H1 (cell line): ENCODE measurements at regions not wholly inside any gene's neighbourhood (a gene's known extent, or its start where the extent isn't known, plus 50 kb on each side); places are given as distances from the start of the nearest gene placed in this dataset.

Source experiments
- CTCF ChIA-PET: fragments of 300-600 bp; sonication (Branson Sonifier 250); formaldehyde crosslinking; loops from one replicate; lab custom pipeline; 2021; ENCODE audit not compliant: partially characterized antibody; lab: Charles Lee
- POLR2A ChIA-PET: fragments of 300-600 bp; sonication (Branson Sonifier 250); formaldehyde crosslinking; loops from one replicate; lab custom pipeline; 2021; ENCODE audit warnings: inconsistent platforms; ENCODE audit not compliant: partially characterized antibody; lab: Charles Lee
- DNase-seq, 2 experiments: peaks; one replicate each; pipeline versions ENCODE4 v3.0.0 to v3.0.0-alpha.2; 2010 to 2022; ENCODE audit warnings: low spot score in 2 of 2, low read depth in 1 of 2, mixed read lengths in 1 of 2
- FAIRE-seq: peaks from 2 replicates; lab custom pipeline; 2011; peaks lifted over from hg19 to GRCh38; lab: Jason Lieb, UNC
- H2AFZ ChIP-seq: 2 replicates; pipeline ENCODE4 v1.8.1; 2012; ENCODE audit warnings: low read length, inconsistent platforms
- H2AK5ac ChIP-seq: 2 replicates; pipeline ENCODE4 v1.6.1; 2013; ENCODE audit warnings: low read depth, low read length
- H2BK120ac ChIP-seq: replicated peaks from 2 replicates; pipeline ENCODE3; 2013; ENCODE audit warnings: low read depth, low read length, inconsistent platforms
- H2BK12ac ChIP-seq: 2 replicates; pipeline ENCODE4 v1.6.1; 2013; ENCODE audit warnings: low read depth, low read length
- H2BK15ac ChIP-seq: 2 replicates; pipeline ENCODE4 v1.6.1; 2013; ENCODE audit warnings: low read length
- H2BK20ac ChIP-seq: 2 replicates; pipeline ENCODE4 v1.6.1; 2013; ENCODE audit warnings: low read length
- H2BK5ac ChIP-seq: 2 replicates; pipeline ENCODE4 v1.6.1; 2013; ENCODE audit warnings: low read depth, low read length
- H3K14ac ChIP-seq: 2 replicates; pipeline ENCODE4 v1.6.1; 2013; ENCODE audit warnings: inconsistent platforms; ENCODE audit not compliant: insufficient read length
- H3K18ac ChIP-seq: 2 replicates; pipeline ENCODE4 v1.6.1; 2013; ENCODE audit warnings: low read length; ENCODE audit errors: extremely low read depth
- H3K23ac ChIP-seq: 2 replicates; pipeline ENCODE4 v1.6.1; 2013; ENCODE audit warnings: inconsistent platforms; ENCODE audit not compliant: insufficient read length
- H3K23me2 ChIP-seq: 2 replicates; pipeline ENCODE4 v1.6.1; 2013; ENCODE audit warnings: low read depth, low read length
- H3K27ac ChIP-seq: 2 replicates; pipeline ENCODE4 v1.6.1; 2011; ENCODE audit warnings: low read depth, low read length, inconsistent platforms
- H3K27me3 ChIP-seq, 4 experiments: replicated peaks in 1 of 4; 1 replicate in 1 of 4; 2 replicates in 3 of 4; pipeline versions ENCODE4 v1.6.1 to v1.8.1; 2011 to 2013; ENCODE audit warnings: low read length in 3 of 4, mild to moderate bottlenecking in 3 of 4, inconsistent platforms in 2 of 4, mixed read lengths in 2 of 4, moderate library complexity in 1 of 4; ENCODE audit not compliant: control insufficient read depth in 3 of 4, insufficient read depth in 3 of 4; ENCODE audit errors: extremely low read depth in 1 of 4
- H3K36me3 ChIP-seq, 4 experiments: 2 replicates each; pipeline versions ENCODE4 v1.6.1 to v1.8.1; 2011 to 2013; ENCODE audit warnings: mild to moderate bottlenecking in 4 of 4, low read length in 3 of 4, moderate library complexity in 2 of 4, control low read depth in 1 of 4, inconsistent platforms in 1 of 4; ENCODE audit not compliant: insufficient read depth in 4 of 4, control insufficient read depth in 2 of 4
- H3K4ac ChIP-seq: replicated peaks from 2 replicates; pipeline ENCODE3; 2013; ENCODE audit warnings: low read length, low read depth, mixed read lengths, inconsistent platforms; ENCODE audit not compliant: insufficient read length
- H3K4me1 ChIP-seq, 4 experiments: replicated peaks in 1 of 4; 1 replicate in 1 of 4; 2 replicates in 3 of 4; pipeline versions ENCODE4 v1.6.1 to v1.8.1; 2011 to 2013; ENCODE audit warnings: low read length in 3 of 4, inconsistent platforms in 2 of 4, mixed read lengths in 1 of 4; ENCODE audit not compliant: insufficient read depth in 4 of 4, control insufficient read depth in 3 of 4
- H3K4me2 ChIP-seq, 2 experiments: 2 replicates each; pipeline versions ENCODE4 v1.6.1 to v1.8.1; 2011 to 2013; ENCODE audit warnings: low read depth in 2 of 2, low read length in 2 of 2, control low read depth in 1 of 2, inconsistent platforms in 1 of 2, mild to moderate bottlenecking in 1 of 2; ENCODE audit not compliant: insufficient read depth in 1 of 2
- H3K4me3 ChIP-seq, 4 experiments: fragments of 200-600, 300-600 bp in 1 of 4; sonication (generic), shearing (Covaris generic), sonication (Bioruptor Twin) in 1 of 4; 2 replicates each; pipeline versions ENCODE4 v1.5.1 to v1.8.1; 2011 to 2016; ENCODE audit warnings: low read length in 4 of 4, low read depth in 3 of 4, control low read depth in 2 of 4, inconsistent platforms in 2 of 4, mild to moderate bottlenecking in 2 of 4, mixed read lengths in 1 of 4, moderate library complexity in 1 of 4; ENCODE audit not compliant: insufficient read depth in 2 of 4; ENCODE audit errors: extremely low read depth in 1 of 4
- H3K56ac ChIP-seq: replicated peaks from 2 replicates; pipeline ENCODE3; 2013; ENCODE audit warnings: low read depth, mild to moderate bottlenecking, mixed read lengths, low read length, inconsistent platforms; ENCODE audit not compliant: insufficient read length
- H3K79me1 ChIP-seq: 2 replicates; pipeline ENCODE4 v1.6.1; 2013; ENCODE audit warnings: low read depth, low read length, control low read depth
- H3K79me2 ChIP-seq, 2 experiments: 2 replicates each; pipeline versions ENCODE4 v1.6.1 to v1.8.1; 2012 to 2013; ENCODE audit warnings: low read length in 2 of 2, mild to moderate bottlenecking in 2 of 2, inconsistent platforms in 1 of 2; ENCODE audit not compliant: insufficient read depth in 2 of 2, control insufficient read depth in 1 of 2
- H3K9ac ChIP-seq, 4 experiments: replicated peaks in 1 of 4; 1 replicate in 1 of 4; 2 replicates in 3 of 4; pipeline versions ENCODE4 v1.6.1 to v1.8.1; 2011 to 2013; ENCODE audit warnings: low read depth in 3 of 4, low read length in 3 of 4, control low read depth in 2 of 4, mild to moderate bottlenecking in 2 of 4, moderate library complexity in 2 of 4, inconsistent platforms in 1 of 4; ENCODE audit errors: extremely low read depth in 1 of 4
- H3K9me3 ChIP-seq, 2 experiments: 2 replicates each; pipeline versions ENCODE4 v1.6.1 to v1.8.1; 2012 to 2013; ENCODE audit warnings: mild to moderate bottlenecking in 2 of 2, moderate library complexity in 2 of 2, control low read depth in 1 of 2, inconsistent platforms in 1 of 2, low read depth in 1 of 2, low read length in 1 of 2, mixed read lengths in 1 of 2; ENCODE audit not compliant: insufficient read depth in 2 of 2
- H4K20me1 ChIP-seq, 2 experiments: replicated peaks in 1 of 2; 2 replicates each; pipeline versions ENCODE3 to v1.8.1; 2011 to 2013; ENCODE audit warnings: inconsistent platforms in 2 of 2, low read length in 2 of 2, mild to moderate bottlenecking in 1 of 2; ENCODE audit not compliant: insufficient read depth in 2 of 2, control insufficient read depth in 1 of 2
- H4K5ac ChIP-seq: 2 replicates; pipeline ENCODE4 v1.6.1; 2013; ENCODE audit warnings: low read length, low read depth, mixed read lengths, inconsistent platforms; ENCODE audit not compliant: insufficient read length
- H4K8ac ChIP-seq: 2 replicates; pipeline ENCODE4 v1.8.0; 2013; ENCODE audit warnings: mild to moderate bottlenecking, moderate library complexity, low read length, inconsistent platforms; ENCODE audit not compliant: insufficient read depth; ENCODE audit errors: extremely low read depth
- H4K91ac ChIP-seq: replicated peaks from 2 replicates; pipeline ENCODE3; 2013; ENCODE audit warnings: low read length, mixed read lengths, inconsistent platforms; ENCODE audit not compliant: insufficient read length
- CHD1 ChIP-seq: IDR thresholded peaks from 2 replicates; pipeline ENCODE4 v1.6.1; 2012; ENCODE audit warnings: low read depth, low read length, improper control_type of control experiment
- E2F6 ChIP-seq: IDR thresholded peaks from 2 replicates; pipeline ENCODE4 v1.6.1; 2012; ENCODE audit warnings: inconsistent platforms
- EZH2 ChIP-seq: fragments of 200-600 bp; sonication (generic); IDR thresholded peaks from 2 replicates; pipeline ENCODE4 v1.7.1; 2012; ENCODE audit warnings: low read depth, mild to moderate bottlenecking, moderate library complexity, low read length, inconsistent platforms; ENCODE audit not compliant: severe bottlenecking
- KDM1A ChIP-seq: fragments of 200-600, 300-600 bp; sonication (generic); IDR thresholded peaks from 2 replicates; pipeline ENCODE4 v1.7.1; 2016; ENCODE audit warnings: mild to moderate bottlenecking, low read length, borderline replicate concordance
- KDM5A ChIP-seq: fragments of 200-600 bp; IDR thresholded peaks from 2 replicates; pipeline ENCODE4 v1.7.1; 2012; ENCODE audit warnings: mild to moderate bottlenecking, low read length, inconsistent platforms, mixed read lengths
- MAFK ChIP-seq: IDR thresholded peaks from 2 replicates; pipeline ENCODE4 v1.6.1; 2012; ENCODE audit warnings: low read depth, mild to moderate bottlenecking, improper control_type of control experiment, low read length
- PHF8 ChIP-seq: fragments of 200-600 bp; sonication (generic); conservative IDR thresholded peaks from 2 replicates; pipeline ENCODE4 v1.7.1; 2012; ENCODE audit warnings: low read depth, mild to moderate bottlenecking, inconsistent platforms, low read length, moderate library complexity
- RAD21 ChIP-seq, 2 experiments: IDR thresholded peaks in 1 of 2; conservative IDR thresholded peaks in 1 of 2; 2 replicates each; pipeline ENCODE4 v1.6.1; 2011; ENCODE audit warnings: low read depth in 2 of 2, low read length in 2 of 2, improper control_type of control experiment in 1 of 2, inconsistent platforms in 1 of 2, mild to moderate bottlenecking in 1 of 2, moderate library complexity in 1 of 2
- SP2 ChIP-seq: IDR thresholded peaks from 2 replicates; pipeline ENCODE4 v1.6.1; 2012; ENCODE audit warnings: mild to moderate bottlenecking, low read length, inconsistent platforms
- SUZ12 ChIP-seq: fragments of 200-600 bp; sonication (generic); IDR thresholded peaks from 2 replicates; pipeline ENCODE4 v1.6.1; 2012; ENCODE audit warnings: mild to moderate bottlenecking, inconsistent platforms, low read length, moderate library complexity, mixed read lengths
- TCF12 ChIP-seq: IDR thresholded peaks from 2 replicates; pipeline ENCODE4 v1.6.1; 2011; ENCODE audit warnings: low read depth, mild to moderate bottlenecking, low read length
- USF2 ChIP-seq: IDR thresholded peaks from 2 replicates; pipeline ENCODE4 v1.6.1; 2011; ENCODE audit warnings: low read length, improper control_type of control experiment
- WGBS, 2 experiments: shearing (Covaris generic) in 1 of 2; methylation state at CpG; one replicate each; pipeline versions ENCODE4 v1.1.6 to v1.1.7; 2013 to 2015; ENCODE audit warnings: low lambda C conversion rate in 2 of 2, mixed read lengths in 2 of 2, inconsistent platforms in 1 of 2, low coverage in 1 of 2, missing lambda C conversion rate in 1 of 2; ENCODE audit not compliant: insufficient replicate concordance in 2 of 2, insufficient coverage in 1 of 2, insufficient read length in 1 of 2; ENCODE audit errors: extremely low coverage in 1 of 2, missing lambda C conversion rate in 1 of 2; 5-methylcytosine and 5-hydroxymethylcytosine counted together

GRCh38 chr1:163747855-163748254 lies 426.1 kb downstream of the NUF2 start:
- no peak overlapping the region for H3K23ac ChIP-seq
- no peaks in the 10 kb centered on the region for H3K36me3 ChIP-seq
- H3K4me1 ChIP-seq: no peaks in the 10 kb centered on the region
- no peak overlapping the region for H3K4me2 ChIP-seq
- no peak overlapping the region for H2BK5ac ChIP-seq
- H2AK5ac ChIP-seq: no peak overlapping the region
- no peak overlapping the region for H3K14ac ChIP-seq
- H2AFZ ChIP-seq: no peak overlapping the region
- no peak overlapping the region for H3K4ac ChIP-seq
- H3K4me3 ChIP-seq: no peak overlapping the region
- H4K5ac ChIP-seq: no peak overlapping the region
- no peak overlapping the region for H2BK120ac ChIP-seq
- H4K8ac ChIP-seq: no peak overlapping the region
- H3K27me3 ChIP-seq: no peaks in the 10 kb centered on the region
- H3K27ac ChIP-seq: no peak overlapping the region
- FAIRE-seq: peak; percentile 7
- no peak overlapping the region for H3K56ac ChIP-seq
- H2BK20ac ChIP-seq: no peak overlapping the region
- no peaks in the 10 kb centered on the region for H3K23me2 ChIP-seq
- no peak for DNase-seq
- H3K9ac ChIP-seq: no peak overlapping the region
- no peak overlapping the region for H4K91ac ChIP-seq
- 0% methylated on average over 1 of the region's 1 CpG; no CpG with 5 or more reads in 1 of the 2 experiments for WGBS, 2 experiments
- no peak overlapping the region for H3K18ac ChIP-seq
- no peak overlapping the region for H2BK12ac ChIP-seq
- H2BK15ac ChIP-seq: no peak overlapping the region
- ChIA-PET POLR2A (no interaction called here), CTCF (interaction anchor here (0.9 to 2.3 kb wide), 8 partner anchors 11 to 163 kb away, joined by 3 to 10 read pairs (median 4); no protein-coding TSS in a partner anchor)
- no peaks in the 10 kb centered on the region for H3K79me1 ChIP-seq
- peaks cover 0 to 6% of the 10 kb centered on the region in 2 experiments; a peak in 2 of 4 replicates for H3K9me3 ChIP-seq
- H4K20me1 ChIP-seq: no peaks in the 10 kb centered on the region
- no peaks in the 10 kb centered on the region for H3K79me2 ChIP-seq
- no peak for TF ChIP-seq EZH2
- no peak for TF ChIP-seq MAFK
- TF ChIP-seq KDM1A: no peak
- no peak for TF ChIP-seq E2F6
- no peak for TF ChIP-seq PHF8
- peak; percentile 13 to 47; a peak in 2 of 4 replicates for TF ChIP-seq RAD21 (IDR thresholded peaks at IDR 0.05 in 1 of 2, conservative IDR thresholded peaks at IDR 0.05 in 1 of 2; ENCODE audit: low read depth in 2 of 2, low read length in 2 of 2)
- TF ChIP-seq CHD1: no peak
- TF ChIP-seq SUZ12: no peak
- no peak for TF ChIP-seq SP2
- TF ChIP-seq KDM5A: no peak
- TF ChIP-seq USF2: no peak
- no peak for TF ChIP-seq TCF12
